ENCODE measurements at regions not wholly inside any gene's neighbourhood (a gene's known extent, or its start where the extent isn't known, plus 50 kb on each side); places are given as distances from the start of the nearest gene placed in this dataset.

GRCh38 chr14:34129927-34130552, 179.2 kb upstream of the EGLN3 start:
- TF ChIP-seq POLR2AphosphoS5 (IDR thresholded peaks at IDR 0.05; ENCODE audit: insufficient read depth, low read depth, low read length) (no peak), POLR2A (IDR thresholded peaks at IDR 0.05; ENCODE audit: low read depth, low read length) (no peak), EZH2 (IDR thresholded peaks at IDR 0.05; ENCODE audit: borderline replicate concordance, low read depth, low read length, severe bottlenecking) (no peak)
- TF ChIP-seq, protein P1, sequence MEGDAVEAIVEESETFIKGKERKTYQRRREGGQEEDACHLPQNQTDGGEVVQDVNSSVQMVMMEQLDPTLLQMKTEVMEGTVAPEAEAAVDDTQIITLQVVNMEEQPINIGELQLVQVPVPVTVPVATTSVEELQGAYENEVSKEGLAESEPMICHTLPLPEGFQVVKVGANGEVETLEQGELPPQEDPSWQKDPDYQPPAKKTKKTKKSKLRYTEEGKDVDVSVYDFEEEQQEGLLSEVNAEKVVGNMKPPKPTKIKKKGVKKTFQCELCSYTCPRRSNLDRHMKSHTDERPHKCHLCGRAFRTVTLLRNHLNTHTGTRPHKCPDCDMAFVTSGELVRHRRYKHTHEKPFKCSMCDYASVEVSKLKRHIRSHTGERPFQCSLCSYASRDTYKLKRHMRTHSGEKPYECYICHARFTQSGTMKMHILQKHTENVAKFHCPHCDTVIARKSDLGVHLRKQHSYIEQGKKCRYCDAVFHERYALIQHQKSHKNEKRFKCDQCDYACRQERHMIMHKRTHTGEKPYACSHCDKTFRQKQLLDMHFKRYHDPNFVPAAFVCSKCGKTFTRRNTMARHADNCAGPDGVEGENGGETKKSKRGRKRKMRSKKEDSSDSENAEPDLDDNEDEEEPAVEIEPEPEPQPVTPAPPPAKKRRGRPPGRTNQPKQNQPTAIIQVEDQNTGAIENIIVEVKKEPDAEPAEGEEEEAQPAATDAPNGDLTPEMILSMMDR (IDR thresholded peaks at IDR 0.05; ENCODE audit: extremely low read depth in 1 of 2, insufficient read depth in 1 of 2, low read depth in 1 of 2, low read length in 2 of 2), result no peak
- TF ChIP-seq, protein P2, sequence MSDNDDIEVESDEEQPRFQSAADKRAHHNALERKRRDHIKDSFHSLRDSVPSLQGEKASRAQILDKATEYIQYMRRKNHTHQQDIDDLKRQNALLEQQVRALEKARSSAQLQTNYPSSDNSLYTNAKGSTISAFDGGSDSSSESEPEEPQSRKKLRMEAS (IDR thresholded peaks at IDR 0.05; ENCODE audit: insufficient read depth, insufficient read length), result no peak

Data from endothelial cell of umbilical vein (primary cell).